GM23248 (cell line): ENCODE measurements at regions not wholly inside any gene's neighbourhood (a gene's known extent, or its start where the extent isn't known, plus 50 kb on each side); places are given as distances from the start of the nearest gene placed in this dataset.

Experiments
- DNase-seq: peaks from one replicate; pipeline ENCODE4 v3.0.0-alpha.2; 2015
- H2AFZ ChIP-seq: fragments of 200-600 bp; sonication (generic); 2 replicates; pipeline ENCODE4 v1.6.1; 2016; ENCODE audit warnings: antibody characterized with exemption
- H3F3A ChIP-seq: fragments of 200-600 bp; sonication (generic); 2 replicates; pipeline ENCODE4 v1.6.1; 2016; ENCODE audit warnings: mild to moderate bottlenecking, antibody characterized with exemption, mixed run types; ENCODE audit not compliant: insufficient read depth
- H3K27ac ChIP-seq: fragments of 200-600 bp; sonication (generic); 2 replicates; pipeline ENCODE4 v1.5.1; 2016; ENCODE audit warnings: mild to moderate bottlenecking
- H3K27me3 ChIP-seq: fragments of 200-600 bp; sonication (generic); replicated peaks from 2 replicates; pipeline ENCODE4 v1.6.1; 2016; ENCODE audit warnings: mild to moderate bottlenecking; ENCODE audit not compliant: insufficient read depth
- H3K36me3 ChIP-seq: fragments of 200-600 bp; sonication (generic); 2 replicates; pipeline ENCODE4 v1.6.1; 2016; ENCODE audit warnings: low read depth, mild to moderate bottlenecking
- H3K4me1 ChIP-seq: fragments of 200-600 bp; sonication (generic); 2 replicates; pipeline ENCODE4 v1.6.1; 2016; ENCODE audit warnings: mild to moderate bottlenecking; ENCODE audit not compliant: insufficient read depth
- H3K4me2 ChIP-seq: fragments of 200-600 bp; sonication (generic); one replicate; pipeline ENCODE4 v1.6.1; 2016; ENCODE audit warnings: mild to moderate bottlenecking; ENCODE audit not compliant: unreplicated experiment
- H3K4me3 ChIP-seq: fragments of 200-600 bp; sonication (generic); 2 replicates; pipeline ENCODE4 v1.5.1; 2016; ENCODE audit warnings: mild to moderate bottlenecking
- H3K79me2 ChIP-seq: fragments of 200-600 bp; sonication (generic); 2 replicates; pipeline ENCODE4 v1.6.1; 2016; ENCODE audit warnings: mild to moderate bottlenecking; ENCODE audit not compliant: insufficient read depth
- H3K9ac ChIP-seq: fragments of 200-600 bp; sonication (generic); 2 replicates; pipeline ENCODE4 v1.6.1; 2016; ENCODE audit warnings: mild to moderate bottlenecking
- H3K9me2 ChIP-seq: fragments of 200-600 bp; sonication (generic); 2 replicates; pipeline ENCODE4 v1.6.1; 2016; ENCODE audit warnings: mixed run types, mild to moderate bottlenecking, moderate library complexity; ENCODE audit not compliant: insufficient read depth
- H3K9me3 ChIP-seq: fragments of 200-600 bp; sonication (generic); one replicate; pipeline ENCODE4 v1.6.1; 2017; ENCODE audit warnings: low read depth
- H4K20me1 ChIP-seq: fragments of 200-600 bp; sonication (generic); 2 replicates; pipeline ENCODE4 v1.6.0; 2016; ENCODE audit not compliant: insufficient read depth
- EZH2 ChIP-seq: fragments of 200-600 bp; sonication (generic); IDR thresholded peaks from 2 replicates; pipeline ENCODE4 v1.6.1; 2018; ENCODE audit warnings: antibody characterized with exemption, mild to moderate bottlenecking; ENCODE audit not compliant: insufficient read depth, poor library complexity, severe bottlenecking
- EZH2phosphoT487 ChIP-seq: fragments of 200-600 bp; sonication (generic); IDR thresholded peaks from 2 replicates; pipeline ENCODE4 v1.6.1; 2018; ENCODE audit warnings: antibody characterized with exemption, moderate library complexity, mild to moderate bottlenecking, low read depth; ENCODE audit not compliant: insufficient read depth
- WGBS, 2 experiments: methylation state at CpG; one replicate each; pipeline ENCODE4 v1.1.6; 2015 to 2017; ENCODE audit warnings: low lambda C conversion rate in 2 of 2, low coverage in 1 of 2; ENCODE audit errors: missing lambda C conversion rate in 2 of 2; 5-methylcytosine and 5-hydroxymethylcytosine counted together
- in situ Hi-C: fragments of 300-500 bp; cut with MboI; formaldehyde crosslinking; loops from 2 replicates; pipeline ENCODE4 v1.15.0; 2020

DNA sequence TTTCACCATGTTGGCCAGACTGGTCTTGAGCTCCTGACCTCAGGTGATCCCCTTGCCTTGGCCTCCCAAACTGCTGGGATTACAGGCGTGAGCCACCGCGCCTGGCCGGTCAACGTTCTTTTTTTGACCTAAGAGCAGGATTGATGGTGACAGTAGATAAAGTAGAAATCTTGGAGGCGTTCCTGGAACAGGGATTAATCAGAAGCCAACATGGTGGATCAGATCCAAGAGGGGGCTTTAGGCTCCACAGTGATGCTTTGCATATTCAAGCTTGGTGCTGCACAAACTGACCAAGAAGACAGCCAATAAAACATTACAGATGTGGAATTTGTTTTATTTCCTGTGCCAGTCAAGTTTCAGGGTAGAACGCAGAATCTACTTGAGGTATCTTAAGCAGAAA lies 271.2 kb downstream of the FGF9 start:
- no peaks in the 10 kb centered on the region for H3K9me2 ChIP-seq
- H3K27me3 ChIP-seq, result no peaks in the 10 kb centered on the region
- H3K4me3 ChIP-seq, result no peak overlapping the region
- no peak for DNase-seq
- no peaks in the 10 kb centered on the region for H3K36me3 ChIP-seq
- no peaks in the 10 kb centered on the region for H3F3A ChIP-seq
- no peak overlapping the region for H3K27ac ChIP-seq
- H2AFZ ChIP-seq, result no peak overlapping the region
- H3K4me2 ChIP-seq, result no peak overlapping the region
- H3K9ac ChIP-seq, result no peak overlapping the region
- H3K79me2 ChIP-seq, result no peaks in the 10 kb centered on the region
- WGBS, 2 experiments, result 67 to 68% methylated on average over 7 of the region's 7 CpGs
- in situ Hi-C loops, result no loop called here
- H3K9me3 ChIP-seq, result no peaks in the 10 kb centered on the region
- H4K20me1 ChIP-seq, result no peaks in the 10 kb centered on the region
- H3K4me1 ChIP-seq, result no peaks in the 10 kb centered on the region
- TF ChIP-seq EZH2 (no peak), EZH2phosphoT487 (no peak)

DNA sequence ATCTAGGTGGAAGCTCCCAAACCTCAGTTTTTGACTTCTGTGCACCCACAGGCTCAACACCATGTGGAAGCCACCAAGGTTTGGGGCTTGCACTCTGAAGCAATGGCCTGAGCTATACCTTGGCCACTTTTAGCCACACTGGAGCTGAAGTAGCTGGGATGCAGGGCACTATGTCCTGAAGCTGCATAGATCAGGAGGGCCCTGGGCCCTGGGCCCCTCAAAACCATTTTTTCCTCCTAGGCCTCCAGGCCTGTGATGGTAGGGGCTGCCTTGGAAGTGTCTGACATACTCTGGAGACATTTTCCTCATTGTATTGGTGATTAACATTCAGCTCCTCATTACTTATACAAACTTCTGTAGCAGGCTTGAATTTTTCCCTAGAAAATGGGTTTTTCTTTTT lies 273.7 kb downstream of the FGF9 start:
- Histone ChIP-seq H3K79me2 (no peaks in the 10 kb centered on the region), H3K4me2 (no peak overlapping the region), H3K9me3 (no peaks in the 10 kb centered on the region), H2AFZ (no peak overlapping the region), H3F3A (no peaks in the 10 kb centered on the region), H3K36me3 (no peaks in the 10 kb centered on the region), H3K4me3 (no peak overlapping the region), H3K9me2 (no peaks in the 10 kb centered on the region), H3K9ac (no peak overlapping the region), H3K4me1 (no peaks in the 10 kb centered on the region), H3K27me3 (no peaks in the 10 kb centered on the region), H3K27ac (no peak overlapping the region), H4K20me1 (no peaks in the 10 kb centered on the region)
- in situ Hi-C loops, result no loop called here
- no peak for TF ChIP-seq EZH2phosphoT487
- no peak for TF ChIP-seq EZH2
- no peak for DNase-seq

DNA sequence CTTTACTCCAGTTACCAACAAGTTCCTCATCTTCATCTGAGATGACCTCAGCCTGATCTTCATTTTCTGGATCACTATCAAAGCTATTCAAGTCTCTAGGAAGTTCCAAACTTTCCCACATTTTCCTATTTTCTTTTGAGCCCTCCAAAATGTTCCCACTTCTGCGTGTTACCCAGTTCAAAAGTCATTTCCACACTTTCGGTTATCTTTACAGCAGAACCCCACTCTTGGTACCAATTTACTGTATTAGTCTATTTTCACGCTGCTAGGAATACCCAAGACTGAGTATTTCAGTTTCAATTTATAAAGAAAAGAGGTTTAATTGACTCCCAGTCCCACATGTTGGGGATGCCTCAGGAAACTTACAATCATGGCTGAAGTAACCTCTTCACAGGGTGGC lies 274.3 kb downstream of the FGF9 start:
- Histone ChIP-seq H3K36me3 (no peaks in the 10 kb centered on the region), H3K9me3 (no peaks in the 10 kb centered on the region), H2AFZ (no peak overlapping the region), H3K79me2 (no peaks in the 10 kb centered on the region), H4K20me1 (no peaks in the 10 kb centered on the region), H3K4me3 (no peak overlapping the region), H3K4me1 (no peaks in the 10 kb centered on the region), H3K9ac (no peak overlapping the region), H3K27ac (no peak overlapping the region), H3F3A (no peaks in the 10 kb centered on the region), H3K27me3 (no peaks in the 10 kb centered on the region), H3K9me2 (no peaks in the 10 kb centered on the region), H3K4me2 (no peak overlapping the region)
- TF ChIP-seq EZH2phosphoT487 (no peak), EZH2 (no peak)
- in situ Hi-C loops, result no loop called here
- DNase-seq, result no peak
- 32 to 37% methylated on average over 3 of the region's 3 CpGs for WGBS, 2 experiments

DNA sequence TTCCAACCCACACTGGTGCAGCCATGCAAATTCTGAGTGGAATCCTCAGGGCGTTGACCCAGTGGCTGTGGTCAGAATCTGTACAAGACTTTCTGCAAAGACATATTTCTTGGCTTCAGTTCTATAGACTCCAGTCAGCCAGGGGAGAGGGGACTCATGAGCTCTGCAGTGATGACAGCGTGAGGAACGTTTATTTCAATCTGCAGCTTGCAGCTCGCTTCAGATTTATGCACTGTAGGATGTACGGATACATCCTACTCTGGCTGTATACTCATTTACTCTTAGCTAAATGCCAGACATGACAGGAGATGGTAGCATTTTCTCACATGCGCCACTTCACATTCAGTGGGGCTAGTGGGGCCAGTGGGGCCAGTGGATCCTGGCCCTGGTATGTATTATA lies 276.1 kb downstream of the FGF9 start:
- no peak overlapping the region for H3K4me3 ChIP-seq
- H3F3A ChIP-seq, result no peaks in the 10 kb centered on the region
- H3K4me2 ChIP-seq, result no peak overlapping the region
- 42 to 48% methylated on average over 6 of the region's 6 CpGs for WGBS, 2 experiments
- no peaks in the 10 kb centered on the region for H4K20me1 ChIP-seq
- H3K9me3 ChIP-seq, result no peaks in the 10 kb centered on the region
- no peaks in the 10 kb centered on the region for H3K4me1 ChIP-seq
- H3K9ac ChIP-seq, result no peak overlapping the region
- no peaks in the 10 kb centered on the region for H3K36me3 ChIP-seq
- H3K27me3 ChIP-seq, result no peaks in the 10 kb centered on the region
- no peak overlapping the region for H2AFZ ChIP-seq
- H3K9me2 ChIP-seq, result no peaks in the 10 kb centered on the region
- no peaks in the 10 kb centered on the region for H3K79me2 ChIP-seq
- H3K27ac ChIP-seq, result no peak overlapping the region
- in situ Hi-C loops, result no loop called here
- TF ChIP-seq EZH2phosphoT487, result no peak
- TF ChIP-seq EZH2, result no peak
- no peak for DNase-seq

DNA sequence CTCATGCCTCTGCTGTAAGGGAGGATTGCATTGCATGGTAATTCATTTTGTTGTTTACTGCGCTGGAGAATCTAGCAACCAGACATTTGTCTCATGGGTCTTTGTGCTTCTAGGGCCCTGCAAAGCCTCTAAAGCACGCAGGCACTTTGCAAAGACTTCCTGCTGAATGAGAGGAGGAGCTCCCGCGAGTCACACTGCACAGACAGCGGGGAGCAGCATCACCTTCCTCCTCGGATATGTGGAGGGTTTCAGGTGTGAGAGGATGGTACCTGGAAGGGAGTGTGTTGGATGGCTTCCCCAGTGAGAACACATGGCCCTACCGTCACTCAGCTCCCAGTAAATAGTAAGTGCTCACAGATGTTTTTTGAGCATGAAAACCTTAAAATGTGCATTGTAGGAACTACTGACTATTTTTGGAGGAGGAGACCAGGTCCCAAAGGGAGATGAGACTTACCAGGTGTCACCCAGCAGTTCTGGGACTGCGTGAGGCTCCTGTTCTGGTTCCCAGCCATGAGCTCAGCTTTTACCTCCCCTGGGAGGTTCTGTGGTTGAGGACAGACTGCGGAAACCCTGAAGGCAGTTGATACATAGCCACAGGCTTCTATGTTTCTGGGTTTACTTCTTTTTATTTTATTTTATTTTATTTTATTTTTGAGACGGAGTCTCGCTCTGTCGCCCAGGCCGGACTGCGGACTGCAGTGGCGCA lies 278.0 kb downstream of the FGF9 start:
- H3K27ac ChIP-seq, result no peak overlapping the region
- H4K20me1 ChIP-seq, result no peaks in the 10 kb centered on the region
- no peaks in the 10 kb centered on the region for H3F3A ChIP-seq
- H2AFZ ChIP-seq, result no peak overlapping the region
- no peak overlapping the region for H3K4me3 ChIP-seq
- H3K4me2 ChIP-seq, result no peak overlapping the region
- in situ Hi-C loops, result no loop called here
- DNase-seq, result no peak
- no peaks in the 10 kb centered on the region for H3K79me2 ChIP-seq
- TF ChIP-seq EZH2 (no peak), EZH2phosphoT487 (no peak)
- 37 to 42% methylated on average over 9 of the region's 15 CpGs for WGBS, 2 experiments
- no peaks in the 10 kb centered on the region for H3K4me1 ChIP-seq
- H3K9ac ChIP-seq, result no peak overlapping the region
- H3K9me3 ChIP-seq, result no peaks in the 10 kb centered on the region
- H3K9me2 ChIP-seq, result no peaks in the 10 kb centered on the region
- no peaks in the 10 kb centered on the region for H3K27me3 ChIP-seq
- H3K36me3 ChIP-seq, result no peaks in the 10 kb centered on the region
